Hippocampal formation (tissue), 2 donors: ENCODE measurements at regions not wholly inside any gene's neighbourhood (a gene's known extent, or its start where the extent isn't known, plus 50 kb on each side); places are given as distances from the start of the nearest gene placed in this dataset.
"Not testable (repeated sequence)": the region's sequence is repeated elsewhere in the genome, so short reads cannot be mapped to it uniquely, and the experiment has no call there.

ENCODE experiments used
- DNase-seq, 2 donors: peaks; one replicate each; lab custom pipeline; 2025; lab: John Stamatoyannopoulos, UW

DNA sequence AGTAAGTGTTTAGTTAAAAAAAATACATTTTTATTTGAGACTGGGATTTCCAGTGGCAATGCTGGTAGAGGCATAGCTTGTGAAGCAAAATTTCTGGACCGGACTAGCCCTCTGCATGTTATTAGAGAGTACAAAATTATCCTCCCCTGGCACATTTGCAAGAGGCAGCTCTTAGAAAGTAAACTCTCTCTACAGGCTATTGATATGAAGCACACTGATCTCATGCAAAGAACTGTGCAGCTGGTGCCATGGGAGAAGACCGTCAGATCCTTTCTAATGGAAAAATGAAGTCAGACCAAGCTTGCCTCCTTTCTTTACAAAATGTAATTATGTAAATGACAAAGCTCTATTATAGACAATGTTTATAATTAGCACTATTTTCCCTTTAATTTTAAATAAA is 2717.2 kb downstream of the PCDH7 start:
- DNase-seq, result peak in 1 of 2 donors; percentile 3

GRCh38 chr4:33446953-33447352 is 2726.8 kb downstream of the PCDH7 start:
- no peak for DNase-seq

- DNase-seq, result no peak
Measured at GRCh38 chr4:33448948-33449347, 2728.8 kb downstream of the PCDH7 start.

DNA sequence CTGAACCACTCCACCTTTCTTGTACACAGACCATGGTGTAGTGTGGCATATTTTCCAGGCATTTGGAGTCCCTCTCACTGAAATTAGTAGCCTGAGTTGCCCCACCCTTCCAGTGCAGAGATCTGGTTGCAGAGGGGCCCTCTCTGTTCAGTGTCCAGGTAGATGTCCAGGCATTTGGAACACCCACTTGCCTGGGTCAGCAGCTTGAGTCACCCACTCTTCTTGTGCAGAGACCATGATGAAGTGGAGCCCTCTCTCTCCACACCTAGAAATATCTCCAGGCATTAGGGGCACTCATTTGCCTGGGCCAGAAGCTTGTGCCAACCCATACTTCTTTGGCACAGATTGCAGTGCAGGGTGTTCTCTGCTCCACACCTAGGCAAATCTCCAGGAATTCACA is 2733.3 kb downstream of the PCDH7 start:
- no peak for DNase-seq

DNA sequence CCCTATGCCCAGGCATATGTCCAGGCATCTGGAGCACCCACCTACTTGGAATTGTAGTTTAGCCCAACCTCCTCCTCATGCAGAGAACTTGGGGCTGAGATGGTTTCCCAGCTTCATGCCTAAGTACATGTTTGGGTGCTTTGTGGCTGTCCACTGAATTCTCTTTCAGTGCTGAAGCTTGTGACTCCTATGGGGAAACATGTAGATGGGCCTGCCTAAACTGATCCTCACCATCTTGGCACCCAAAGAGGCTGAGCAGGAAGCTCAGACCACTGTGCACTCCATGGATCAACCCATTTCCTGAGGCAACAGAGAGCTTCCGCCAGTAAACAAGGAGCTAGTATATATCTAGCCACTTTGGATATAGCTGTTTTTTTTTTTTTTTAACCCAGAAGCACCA is 2733.7 kb downstream of the PCDH7 start:
- DNase-seq, result no peak

GRCh38 chr4:33465565-33465964 is 2745.4 kb downstream of the PCDH7 start:
- no peak for DNase-seq

- no peak for DNase-seq
Measured at GRCh38 chr4:33467291-33467690, 2747.1 kb downstream of the PCDH7 start.

- DNase-seq, result no peak
Measured at GRCh38 chr4:33470805-33471204, 2750.6 kb downstream of the PCDH7 start.

DNA sequence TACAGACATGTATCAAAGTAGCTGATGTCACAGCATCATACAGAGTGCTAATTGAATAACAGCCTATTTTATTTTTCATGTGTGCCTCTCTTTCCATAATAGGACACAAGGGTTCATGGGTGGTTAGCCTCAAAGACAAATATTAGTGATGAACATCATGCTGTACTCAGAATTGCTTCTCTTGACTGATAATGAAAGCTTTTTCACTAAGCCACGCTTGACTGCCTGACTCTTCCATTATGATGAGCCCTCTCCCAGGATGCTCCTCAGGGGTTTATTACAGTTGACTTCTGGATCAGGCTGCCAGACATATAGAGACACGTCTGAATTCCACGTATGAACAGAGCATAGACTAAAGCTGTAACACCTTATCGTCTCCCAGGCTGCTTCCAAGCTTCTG is 2757.5 kb downstream of the PCDH7 start:
- DNase-seq, result no peak

DNA sequence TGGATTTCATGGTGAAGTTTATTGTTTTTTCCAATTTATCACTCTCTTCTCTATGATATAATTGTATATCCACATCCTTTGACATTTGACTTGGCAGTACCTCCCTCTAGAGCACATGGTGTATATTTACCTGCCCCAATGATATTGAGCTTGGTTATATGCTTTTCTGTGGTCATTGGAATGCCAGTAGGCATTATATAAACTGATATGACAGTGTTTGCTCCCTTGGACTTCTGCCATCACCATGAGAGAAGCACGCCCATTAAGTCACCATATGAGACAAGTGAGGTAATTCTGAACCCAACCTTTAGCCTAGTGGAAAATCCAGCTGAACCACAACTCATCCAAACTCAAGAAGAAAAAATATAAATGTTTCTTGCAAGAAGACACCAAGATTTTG is 2761.5 kb downstream of the ARAP2 start:
- DNase-seq, result no peak

GRCh38 chr4:33485111-33485510 is 2759.2 kb downstream of the ARAP2 start:
- DNase-seq, result no peak

DNA sequence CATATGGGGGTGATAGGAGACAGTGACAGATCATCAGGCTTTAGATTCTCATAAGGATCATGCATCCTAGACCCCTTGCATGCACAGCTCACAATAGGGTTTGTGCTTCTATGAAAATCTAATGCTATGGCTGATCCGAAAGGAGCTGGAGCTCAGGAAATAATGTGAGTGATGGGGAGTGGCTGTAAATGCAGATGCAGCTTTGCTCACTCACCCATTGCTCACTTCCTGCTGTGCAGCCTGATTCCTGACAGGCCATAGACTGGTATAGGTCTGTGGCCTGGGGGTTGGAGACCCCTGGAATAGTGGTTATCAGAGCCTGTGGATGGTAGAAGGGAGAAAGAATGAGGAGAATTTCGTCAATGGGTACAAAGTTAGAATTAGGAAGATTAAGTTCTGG is 2751.1 kb downstream of the ARAP2 start:
- DNase-seq, result no peak

- no peak for DNase-seq
Measured at GRCh38 chr4:33494150-33494549, 2750.2 kb downstream of the ARAP2 start.

DNA sequence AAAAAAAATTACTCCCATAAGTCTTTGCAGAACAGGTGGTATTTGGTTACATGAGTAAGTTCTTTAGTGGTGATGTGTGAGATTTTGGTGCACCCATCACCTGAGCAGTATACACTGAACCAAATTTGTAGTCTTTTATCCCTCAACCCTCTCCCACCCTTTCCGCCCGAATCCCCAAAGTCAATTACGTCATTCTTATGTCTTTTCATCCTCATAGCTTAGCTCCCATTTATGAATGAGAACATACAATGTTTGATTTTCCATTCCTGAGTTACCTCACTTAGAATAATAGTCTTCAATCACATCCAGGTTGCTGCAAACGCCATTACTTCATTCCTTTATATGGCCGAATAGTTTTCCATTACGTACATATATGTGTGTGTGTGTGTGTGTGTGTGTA is 2742.7 kb downstream of the ARAP2 start:
- not testable (repeated sequence) for DNase-seq

- peak in 1 of 2 donors; percentile 2 for DNase-seq
Measured at GRCh38 chr4:33512397-33512796, 2731.9 kb downstream of the ARAP2 start.

GRCh38 chr4:33518856-33519255 is 2725.5 kb downstream of the ARAP2 start:
- no peak for DNase-seq

DNA sequence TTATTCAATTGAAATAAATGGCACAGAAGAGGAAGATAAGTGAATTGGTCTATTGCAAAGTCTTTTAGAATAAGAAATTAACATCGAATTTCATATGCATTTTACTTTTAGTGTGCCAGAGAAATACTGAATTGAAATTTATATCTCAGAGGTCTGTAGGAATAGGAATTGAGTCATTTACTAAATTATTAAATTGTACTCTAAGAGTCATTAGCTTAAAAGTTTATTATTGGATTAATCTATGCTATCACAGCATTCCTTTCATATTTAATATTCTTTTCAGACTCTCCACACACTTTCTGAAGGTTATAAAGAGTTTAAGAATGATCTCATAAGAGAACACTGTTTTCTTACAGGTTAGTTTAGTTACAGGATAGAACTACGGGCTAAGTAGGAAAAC is 2711.5 kb downstream of the ARAP2 start:
- DNase-seq, result no peak

GRCh38 chr4:33536898-33537297 is 2707.4 kb downstream of the ARAP2 start:
- no peak for DNase-seq

DNA sequence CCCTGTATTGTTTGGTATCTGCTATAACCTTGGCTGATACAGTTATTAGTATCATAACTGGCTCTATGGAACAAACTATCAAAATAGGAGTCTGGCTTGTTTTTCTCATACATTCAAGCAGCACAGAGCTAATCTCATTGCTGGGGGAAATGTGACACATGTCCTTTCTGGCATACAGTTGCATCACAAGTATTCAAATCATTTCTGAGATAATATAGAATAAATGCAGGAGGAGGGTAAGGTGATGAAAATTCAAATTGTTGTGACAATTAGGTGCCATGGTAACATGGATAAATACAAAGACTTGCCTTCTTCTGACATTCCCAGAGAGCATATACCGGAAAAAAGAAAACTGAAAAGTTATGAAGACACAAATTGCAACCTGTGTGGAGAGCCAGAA is 2706.8 kb downstream of the ARAP2 start:
- no peak for DNase-seq

DNA sequence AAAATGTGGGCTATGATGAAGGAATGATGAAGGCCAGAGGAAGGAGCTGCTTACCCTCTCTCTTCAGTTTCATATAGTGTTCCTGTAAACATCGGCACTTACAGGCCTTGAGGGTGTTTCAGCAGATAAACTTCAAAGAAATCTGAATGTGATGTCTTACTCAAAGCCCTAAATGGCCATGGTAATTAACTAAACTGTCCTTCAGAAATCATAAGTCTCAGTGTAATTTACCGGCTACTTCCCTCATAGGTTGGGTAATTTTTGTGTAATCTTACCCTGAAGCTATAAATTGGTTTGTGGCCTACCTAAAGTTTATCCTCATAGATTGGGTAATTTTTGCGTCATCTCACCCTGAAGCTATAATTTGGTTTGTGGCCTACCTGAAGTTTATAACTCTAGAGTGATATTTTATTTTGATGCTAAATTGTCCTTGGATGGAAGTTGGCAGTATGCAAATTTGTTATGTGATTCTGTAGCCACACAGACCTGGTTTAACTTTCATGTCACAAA is 2700.3 kb downstream of the ARAP2 start:
- no peak for DNase-seq

DNA sequence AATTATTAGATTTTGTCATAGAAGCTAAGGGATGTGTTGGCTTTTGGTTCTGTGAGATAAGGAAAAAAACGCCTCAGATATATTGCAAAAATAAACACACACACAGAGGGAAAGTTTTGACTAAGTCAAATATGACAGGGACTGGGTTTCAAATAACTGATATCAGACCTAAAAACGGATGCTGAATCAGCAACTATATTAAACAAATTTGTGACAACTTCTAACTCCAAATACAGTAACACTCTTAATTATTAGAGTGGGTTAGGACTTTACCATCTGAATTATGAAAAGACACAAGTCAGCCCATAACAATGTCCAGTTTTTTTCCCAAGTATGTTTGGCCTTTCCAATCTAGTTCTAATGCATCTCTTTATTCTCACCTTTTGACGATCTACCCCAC is 2693.1 kb downstream of the ARAP2 start:
- DNase-seq, result no peak

GRCh38 chr4:33561259-33561658 is 2683.1 kb downstream of the ARAP2 start:
- no peak for DNase-seq

DNA sequence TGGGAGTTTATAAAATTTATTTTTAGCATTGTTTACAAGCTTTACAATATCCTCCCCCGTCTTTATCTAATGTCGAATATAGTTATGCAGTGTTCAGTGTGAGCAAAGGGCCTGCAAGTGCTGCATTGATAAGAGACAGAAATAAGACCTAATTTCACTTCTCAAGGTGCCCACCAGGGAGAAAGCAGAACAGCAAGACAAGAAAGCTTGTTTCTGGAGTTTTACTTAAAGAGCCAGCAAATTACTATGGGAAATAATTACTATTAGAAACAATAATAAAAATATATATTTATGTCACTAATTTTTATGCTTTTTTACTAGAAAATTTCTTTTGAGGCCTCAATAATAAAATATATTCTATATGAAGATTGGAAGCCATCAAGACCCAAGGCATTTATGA is 2677.7 kb downstream of the ARAP2 start:
- no peak for DNase-seq

DNA sequence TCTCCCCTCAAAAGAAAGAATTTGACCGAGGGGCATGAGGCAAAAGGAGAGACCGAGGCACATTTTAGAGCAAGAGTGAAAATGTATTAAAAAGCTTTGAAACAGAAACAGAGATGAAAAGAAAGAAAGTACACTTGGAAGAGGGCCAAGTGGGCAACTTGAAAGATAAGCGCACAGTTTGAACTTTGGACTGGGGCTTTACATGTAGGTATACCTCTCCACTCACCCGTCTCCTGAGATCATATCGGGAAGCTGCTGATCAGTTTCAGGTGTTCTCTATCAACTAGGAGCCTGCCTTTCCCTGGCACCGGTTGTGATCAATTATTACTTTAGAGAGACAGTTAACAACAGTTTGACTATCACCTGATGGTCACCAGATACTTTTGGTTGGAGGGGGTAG is 2666.5 kb downstream of the ARAP2 start:
- DNase-seq, result no peak

GRCh38 chr4:33579951-33580350 is 2664.4 kb downstream of the ARAP2 start:
- DNase-seq, result no peak
